ENCODE measurements at regions not wholly inside any gene's neighbourhood (a gene's known extent, or its start where the extent isn't known, plus 50 kb on each side); places are given as distances from the start of the nearest gene placed in this dataset.

DNA sequence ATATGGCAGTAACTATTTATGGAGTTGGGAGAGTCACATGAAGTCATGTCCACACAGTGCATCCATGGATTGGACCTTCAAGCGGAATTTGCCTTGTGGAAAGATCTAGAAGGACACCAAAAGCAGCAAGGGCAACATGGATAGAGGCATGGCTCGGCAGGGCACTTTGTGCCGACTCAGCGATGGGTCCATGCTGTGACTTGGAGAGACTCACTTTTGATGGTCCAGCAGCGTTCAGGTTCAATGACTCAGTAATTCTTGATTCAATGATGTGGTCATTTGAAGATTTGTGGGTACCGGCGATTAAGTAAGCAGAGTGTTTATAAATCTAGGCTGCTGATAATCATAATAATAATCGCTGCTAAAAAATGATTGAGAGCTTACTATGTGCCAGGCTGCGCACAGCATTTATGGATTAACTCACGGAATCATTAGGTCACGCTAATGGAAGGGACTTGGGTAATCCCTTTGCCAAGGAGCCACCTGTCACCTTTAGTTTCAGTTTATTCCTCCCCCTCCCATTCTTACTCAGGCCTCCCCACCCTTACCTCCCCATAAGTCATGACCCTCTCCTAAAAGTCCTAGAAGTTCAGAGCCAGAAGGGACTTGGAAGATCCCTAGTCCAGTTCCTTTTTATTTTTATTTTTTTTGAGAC lies 127.5 kb upstream of the CRHR1 start:
- TF ChIP-seq POLR2A (IDR thresholded peaks at IDR 0.05; ENCODE audit: low read depth) (no peak), POLR2AphosphoS5 (IDR thresholded peaks at IDR 0.05) (no peak)
- TF ChIP-seq, protein P1, sequence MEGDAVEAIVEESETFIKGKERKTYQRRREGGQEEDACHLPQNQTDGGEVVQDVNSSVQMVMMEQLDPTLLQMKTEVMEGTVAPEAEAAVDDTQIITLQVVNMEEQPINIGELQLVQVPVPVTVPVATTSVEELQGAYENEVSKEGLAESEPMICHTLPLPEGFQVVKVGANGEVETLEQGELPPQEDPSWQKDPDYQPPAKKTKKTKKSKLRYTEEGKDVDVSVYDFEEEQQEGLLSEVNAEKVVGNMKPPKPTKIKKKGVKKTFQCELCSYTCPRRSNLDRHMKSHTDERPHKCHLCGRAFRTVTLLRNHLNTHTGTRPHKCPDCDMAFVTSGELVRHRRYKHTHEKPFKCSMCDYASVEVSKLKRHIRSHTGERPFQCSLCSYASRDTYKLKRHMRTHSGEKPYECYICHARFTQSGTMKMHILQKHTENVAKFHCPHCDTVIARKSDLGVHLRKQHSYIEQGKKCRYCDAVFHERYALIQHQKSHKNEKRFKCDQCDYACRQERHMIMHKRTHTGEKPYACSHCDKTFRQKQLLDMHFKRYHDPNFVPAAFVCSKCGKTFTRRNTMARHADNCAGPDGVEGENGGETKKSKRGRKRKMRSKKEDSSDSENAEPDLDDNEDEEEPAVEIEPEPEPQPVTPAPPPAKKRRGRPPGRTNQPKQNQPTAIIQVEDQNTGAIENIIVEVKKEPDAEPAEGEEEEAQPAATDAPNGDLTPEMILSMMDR (IDR thresholded peaks at IDR 0.05) = no peak
